HepG2 (cell line): ENCODE measurements at regions not wholly inside any gene's neighbourhood (a gene's known extent, or its start where the extent isn't known, plus 50 kb on each side); places are given as distances from the start of the nearest gene placed in this dataset.

ENCODE experiments used
- ATAC-seq: fragments of 200-7000 bp; cut with Tn5 transposase; 3 replicates; pipeline ENCODE4 v1.9.1; 2020; ENCODE audit warnings: mild to moderate bottlenecking, moderate library complexity
- BruUV-seq: library from RNA; stranded (reverse); fragments of 400-500 nt; replicated peaks from 2 replicates; lab custom pipeline; 2021; lab: Mats Ljungman, UMichigan
- CTCF ChIA-PET: fragments of 300-600 bp; formaldehyde crosslinking; extraction: SDS; loops from one replicate; lab custom pipeline; 2021; ENCODE audit warnings: low total read pairs, inconsistent platforms, low intra/inter-chr PET ratio; lab: Yijun Ruan, JAX
- POLR2A ChIA-PET: fragments of 350-600 bp; sonication (Branson Sonifier 250); formaldehyde crosslinking; loops from one replicate; lab custom pipeline; 2020; ENCODE audit warnings: antibody characterized with exemption, inconsistent platforms; lab: Yijun Ruan, JAX
- DNase-seq: peaks from one replicate; pipeline ENCODE4 v3.0.0-alpha.2; 2015; ENCODE audit warnings: low spot score
- FAIRE-seq: peaks from 3 replicates; lab custom pipeline; 2011; peaks lifted over from hg19 to GRCh38; lab: Jason Lieb, UNC
- H2AFZ ChIP-seq: one replicate; pipeline ENCODE4 v1.6.1; 2011; ENCODE audit warnings: low read length, inconsistent platforms
- H3K27ac ChIP-seq: fragments of 300-600 bp; 3 replicates; pipeline ENCODE4 v1.8.0; 2011; ENCODE audit warnings: mixed run types, mild to moderate bottlenecking, mixed read lengths, low read length, inconsistent platforms; ENCODE audit not compliant: insufficient read depth; ENCODE audit errors: extremely low read length
- H3K27me3 ChIP-seq, 2 experiments: fragments of 200-600 bp in 1 of 2; 2 replicates in 1 of 2; 3 replicates in 1 of 2; pipeline versions ENCODE4 v1.6.0 to v1.8.0; 2011; ENCODE audit warnings: low read length in 2 of 2, mild to moderate bottlenecking in 2 of 2, moderate library complexity in 2 of 2, inconsistent platforms in 1 of 2; ENCODE audit not compliant: insufficient read depth in 2 of 2, control insufficient read depth in 1 of 2
- H3K36me3 ChIP-seq, 2 experiments: fragments of 200-600 bp in 1 of 2; replicated peaks in 1 of 2; 2 replicates in 1 of 2; 3 replicates in 1 of 2; pipeline versions ENCODE4 v1.5.1 to v1.8.0; 2011; ENCODE audit warnings: low read length in 2 of 2, inconsistent platforms in 1 of 2; ENCODE audit not compliant: insufficient read depth in 2 of 2, control insufficient read depth in 1 of 2
- H3K4me1 ChIP-seq: 2 replicates; pipeline ENCODE4 v1.5.1; 2012; ENCODE audit warnings: low read length, inconsistent platforms; ENCODE audit not compliant: insufficient read depth
- H3K4me2 ChIP-seq: 2 replicates; pipeline ENCODE4 v1.6.0; 2011; ENCODE audit warnings: low read depth, low read length, inconsistent platforms
- H3K4me3 ChIP-seq, 3 experiments: fragments of 200-600 bp in 1 of 3; sonication (generic), shearing (Covaris generic) in 1 of 3; replicated peaks in 1 of 3; 2 replicates each; pipeline ENCODE4 v1.5.1; 2011 to 2016; ENCODE audit warnings: low read length in 3 of 3, inconsistent platforms in 2 of 3, low read depth in 2 of 3, mild to moderate bottlenecking in 2 of 3, control low read depth in 1 of 3, mixed read lengths in 1 of 3; ENCODE audit not compliant: insufficient read depth in 1 of 3
- H3K79me2 ChIP-seq: one replicate; pipeline ENCODE4 v1.6.1; 2011; ENCODE audit warnings: low read length, inconsistent platforms; ENCODE audit not compliant: insufficient read depth
- H3K9ac ChIP-seq: 2 replicates; pipeline ENCODE4 v1.6.0; 2011; ENCODE audit warnings: mild to moderate bottlenecking, low read depth, low read length, inconsistent platforms; ENCODE audit not compliant: insufficient read depth
- H3K9me3 ChIP-seq: 2 replicates; pipeline ENCODE4 v1.5.1; 2012; ENCODE audit warnings: mild to moderate bottlenecking, low read length
- H4K20me1 ChIP-seq: 2 replicates; pipeline ENCODE4 v1.6.0; 2011; ENCODE audit warnings: inconsistent platforms, mild to moderate bottlenecking, low read length, moderate library complexity; ENCODE audit not compliant: insufficient read depth
- EEA1 ChIP-seq: sonication (generic); formaldehyde crosslinking; IDR thresholded peaks from 2 replicates; pipeline ENCODE4 v1.5.1; 2020; ENCODE audit warnings: mild to moderate bottlenecking, missing genetic modification reagents, borderline replicate concordance
- GTF3A ChIP-seq: sonication (generic); formaldehyde crosslinking; conservative IDR thresholded peaks from 2 replicates; pipeline ENCODE4 v1.4.0; 2020; ENCODE audit warnings: mild to moderate bottlenecking, missing genetic modification reagents
- KDM5B ChIP-seq: sonication (generic); formaldehyde crosslinking; IDR thresholded peaks from 2 replicates; pipeline ENCODE4 v1.4.0; 2020; ENCODE audit warnings: missing genetic modification reagents, mild to moderate bottlenecking, borderline replicate concordance
- MTF2 ChIP-seq: sonication (generic); formaldehyde crosslinking; IDR thresholded peaks from 2 replicates; pipeline ENCODE4 v1.5.0; 2020; ENCODE audit warnings: missing genetic modification reagents, borderline replicate concordance
- NFYC ChIP-seq: IDR thresholded peaks from 2 replicates; pipeline ENCODE4 v1.6.1; 2016; ENCODE audit warnings: missing genetic modification reagents, missing compliant biosample characterization
- NR2F1 ChIP-seq, 2 experiments: fragments of 450-650 bp in 1 of 2; formaldehyde crosslinking in 1 of 2; IDR thresholded peaks; 2 replicates each; pipeline versions ENCODE4 v1.5.0 to v1.6.1; 2016 to 2020; ENCODE audit warnings: mild to moderate bottlenecking in 1 of 2, missing compliant biosample characterization in 1 of 2, missing genetic modification reagents in 1 of 2, moderate library complexity in 1 of 2
- PAF1 ChIP-seq: IDR thresholded peaks from 2 replicates; pipeline ENCODE4 v1.6.1; 2016; ENCODE audit warnings: missing genetic modification reagents, missing compliant biosample characterization
- PPARG ChIP-seq: conservative IDR thresholded peaks from 2 replicates; pipeline ENCODE4 v1.6.1; 2016; ENCODE audit warnings: missing biosample characterization, missing genetic modification reagents
- PRMT3 ChIP-seq: sonication (generic); formaldehyde crosslinking; IDR thresholded peaks from 2 replicates; pipeline ENCODE4 v1.8.1; 2022; ENCODE audit warnings: low read depth, mild to moderate bottlenecking, moderate library complexity, missing genetic modification reagents, borderline replicate concordance
- RFXANK ChIP-seq: IDR thresholded peaks from 2 replicates; pipeline ENCODE4 v1.6.1; 2016
- SRSF1 ChIP-seq: fragments of 200-400 bp; formaldehyde crosslinking; optimal IDR thresholded peaks from 2 replicates; pipeline ENCODE3; 2017; ENCODE audit warnings: mild to moderate bottlenecking, low read depth, low read length, moderate library complexity
- ZNF224 ChIP-seq: sonication (generic); formaldehyde crosslinking; IDR thresholded peaks from 2 replicates; pipeline ENCODE4 v1.5.0; 2020; ENCODE audit warnings: mild to moderate bottlenecking, missing genetic modification reagents
- ZNF33A ChIP-seq: sonication (generic); formaldehyde crosslinking; IDR thresholded peaks from 2 replicates; pipeline ENCODE4 v1.5.1; 2020; ENCODE audit warnings: missing genetic modification reagents, mild to moderate bottlenecking, moderate library complexity, borderline replicate concordance
- ZNF432 ChIP-seq: sonication (generic); formaldehyde crosslinking; IDR thresholded peaks from 2 replicates; pipeline ENCODE4 v1.5.0; 2020; ENCODE audit warnings: missing genetic modification reagents, mild to moderate bottlenecking, borderline replicate concordance
- ZNF777 ChIP-seq: sonication (generic); formaldehyde crosslinking; IDR thresholded peaks from 2 replicates; pipeline ENCODE4 v1.4.0; 2020; ENCODE audit warnings: missing genetic modification reagents
- ZNF780A ChIP-seq: sonication (generic); formaldehyde crosslinking; IDR thresholded peaks from 2 replicates; pipeline ENCODE4 v1.8.0; 2022; ENCODE audit warnings: mild to moderate bottlenecking, missing genetic modification reagents, moderate library complexity
- ZNF781 ChIP-seq: sonication (generic); formaldehyde crosslinking; IDR thresholded peaks from 2 replicates; pipeline ENCODE4 v1.5.1; 2020; ENCODE audit warnings: borderline replicate concordance, mild to moderate bottlenecking, missing genetic modification reagents; ENCODE audit errors: not compliant biosample characterization
- WGBS: methylation state at CpG from one replicate; pipeline ENCODE4 v1.1.6; 2017; ENCODE audit warnings: low lambda C conversion rate; 5-methylcytosine and 5-hydroxymethylcytosine counted together
- in situ Hi-C: cut with HindIII; loops from 2 replicates; pipeline ENCODE4 v1.10.0; 2017; ENCODE audit warnings: low pct_unique_long_range_greater_than_20kb; ENCODE audit not compliant: extremely low pct_ligation_motif_present
- intact Hi-C: fragments of 100-400 bp; cut with micrococcal nuclease; formaldehyde crosslinking; loops from one replicate; pipeline ENCODE4 v1.10.0; 2022; ENCODE audit not compliant: unreplicated experiment
- TF ChIP-seq, protein P1 (sequence below): sonication (generic); formaldehyde crosslinking; IDR thresholded peaks from 2 replicates; pipeline ENCODE4 v1.8.0; 2022; ENCODE audit warnings: mild to moderate bottlenecking, missing genetic modification reagents
- TF ChIP-seq, protein P2 (sequence below): sonication (generic); formaldehyde crosslinking; IDR thresholded peaks from 2 replicates; pipeline ENCODE4 v1.5.1; 2020; ENCODE audit warnings: missing genetic modification reagents, mild to moderate bottlenecking, borderline replicate concordance
- TF ChIP-seq, protein P3 (sequence below): fragments of 450-650 bp; IDR thresholded peaks from 2 replicates; pipeline ENCODE4 v1.6.1; 2017; ENCODE audit warnings: mild to moderate bottlenecking

DNA sequence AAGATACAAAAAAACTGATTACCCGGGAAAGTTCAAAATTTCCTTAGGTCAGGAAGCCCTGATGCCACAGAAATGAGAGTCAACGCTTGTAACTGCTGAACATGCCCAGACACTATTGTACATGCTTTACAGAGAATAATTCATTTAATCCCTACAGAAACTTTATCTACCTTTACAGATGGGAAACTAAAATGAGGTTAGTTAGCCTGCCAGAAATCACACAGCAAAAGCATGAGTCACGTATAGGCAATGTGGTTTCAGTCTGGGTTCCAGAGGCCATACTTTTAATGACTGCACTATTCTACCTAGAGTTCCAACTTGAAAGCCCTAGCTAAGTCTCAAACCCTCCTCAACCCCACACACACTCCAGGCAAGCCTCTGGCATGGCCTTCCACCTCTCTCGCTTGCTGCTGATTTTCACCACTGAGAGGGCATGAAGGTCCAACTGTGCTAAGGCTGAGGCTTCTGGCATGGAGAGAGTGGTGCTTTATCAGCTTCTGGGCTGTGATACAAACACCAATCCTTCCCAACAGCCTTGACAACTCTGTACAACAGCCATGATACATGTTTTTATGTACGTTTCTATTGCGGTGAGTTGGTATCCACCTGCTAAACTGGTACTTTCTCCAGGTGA is 1011.2 kb upstream of the GHITM start:
- CTCF ChIA-PET: no interaction called here
- H4K20me1 ChIP-seq: no peaks in the 10 kb centered on the region
- no peaks in the 10 kb centered on the region for H3K79me2 ChIP-seq
- TF ChIP-seq KDM5B (CRISPR knock-in tag): no peak
- TF ChIP-seq, protein P1, sequence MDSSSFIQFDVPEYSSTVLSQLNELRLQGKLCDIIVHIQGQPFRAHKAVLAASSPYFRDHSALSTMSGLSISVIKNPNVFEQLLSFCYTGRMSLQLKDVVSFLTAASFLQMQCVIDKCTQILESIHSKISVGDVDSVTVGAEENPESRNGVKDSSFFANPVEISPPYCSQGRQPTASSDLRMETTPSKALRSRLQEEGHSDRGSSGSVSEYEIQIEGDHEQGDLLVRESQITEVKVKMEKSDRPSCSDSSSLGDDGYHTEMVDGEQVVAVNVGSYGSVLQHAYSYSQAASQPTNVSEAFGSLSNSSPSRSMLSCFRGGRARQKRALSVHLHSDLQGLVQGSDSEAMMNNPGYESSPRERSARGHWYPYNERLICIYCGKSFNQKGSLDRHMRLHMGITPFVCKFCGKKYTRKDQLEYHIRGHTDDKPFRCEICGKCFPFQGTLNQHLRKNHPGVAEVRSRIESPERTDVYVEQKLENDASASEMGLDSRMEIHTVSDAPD: no peak
- TF ChIP-seq ZNF781 (CRISPR knock-in tag): no peak
- TF ChIP-seq ZNF780A (CRISPR knock-in tag): no peak
- TF ChIP-seq PRMT3 (CRISPR knock-in tag): no peak
- no peak for TF ChIP-seq NR2F1 (CRISPR knock-in tag; IDR thresholded peaks at IDR 0.05)
- no peak for TF ChIP-seq ZNF432 (CRISPR knock-in tag)
- TF ChIP-seq, protein P2, sequence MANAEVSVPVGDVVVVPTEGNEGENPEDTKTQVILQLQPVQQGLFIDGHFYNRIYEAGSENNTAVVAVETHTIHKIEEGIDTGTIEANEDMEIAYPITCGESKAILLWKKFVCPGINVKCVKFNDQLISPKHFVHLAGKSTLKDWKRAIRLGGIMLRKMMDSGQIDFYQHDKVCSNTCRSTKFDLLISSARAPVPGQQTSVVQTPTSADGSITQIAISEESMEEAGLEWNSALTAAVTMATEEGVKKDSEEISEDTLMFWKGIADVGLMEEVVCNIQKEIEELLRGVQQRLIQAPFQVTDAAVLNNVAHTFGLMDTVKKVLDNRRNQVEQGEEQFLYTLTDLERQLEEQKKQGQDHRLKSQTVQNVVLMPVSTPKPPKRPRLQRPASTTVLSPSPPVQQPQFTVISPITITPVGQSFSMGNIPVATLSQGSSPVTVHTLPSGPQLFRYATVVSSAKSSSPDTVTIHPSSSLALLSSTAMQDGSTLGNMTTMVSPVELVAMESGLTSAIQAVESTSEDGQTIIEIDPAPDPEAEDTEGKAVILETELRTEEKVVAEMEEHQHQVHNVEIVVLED (CRISPR knock-in tag): no peak
- TF ChIP-seq ZNF224 (CRISPR knock-in tag): no peak
- TF ChIP-seq ZNF777 (CRISPR knock-in tag): no peak
- no peak for TF ChIP-seq EEA1 (CRISPR knock-in tag)
- no peak for TF ChIP-seq ZNF33A (CRISPR knock-in tag)
- TF ChIP-seq RFXANK (CRISPR knock-in tag): no peak
- TF ChIP-seq GTF3A (CRISPR knock-in tag): no peak
- TF ChIP-seq NFYC: no peak
- TF ChIP-seq, protein P3, sequence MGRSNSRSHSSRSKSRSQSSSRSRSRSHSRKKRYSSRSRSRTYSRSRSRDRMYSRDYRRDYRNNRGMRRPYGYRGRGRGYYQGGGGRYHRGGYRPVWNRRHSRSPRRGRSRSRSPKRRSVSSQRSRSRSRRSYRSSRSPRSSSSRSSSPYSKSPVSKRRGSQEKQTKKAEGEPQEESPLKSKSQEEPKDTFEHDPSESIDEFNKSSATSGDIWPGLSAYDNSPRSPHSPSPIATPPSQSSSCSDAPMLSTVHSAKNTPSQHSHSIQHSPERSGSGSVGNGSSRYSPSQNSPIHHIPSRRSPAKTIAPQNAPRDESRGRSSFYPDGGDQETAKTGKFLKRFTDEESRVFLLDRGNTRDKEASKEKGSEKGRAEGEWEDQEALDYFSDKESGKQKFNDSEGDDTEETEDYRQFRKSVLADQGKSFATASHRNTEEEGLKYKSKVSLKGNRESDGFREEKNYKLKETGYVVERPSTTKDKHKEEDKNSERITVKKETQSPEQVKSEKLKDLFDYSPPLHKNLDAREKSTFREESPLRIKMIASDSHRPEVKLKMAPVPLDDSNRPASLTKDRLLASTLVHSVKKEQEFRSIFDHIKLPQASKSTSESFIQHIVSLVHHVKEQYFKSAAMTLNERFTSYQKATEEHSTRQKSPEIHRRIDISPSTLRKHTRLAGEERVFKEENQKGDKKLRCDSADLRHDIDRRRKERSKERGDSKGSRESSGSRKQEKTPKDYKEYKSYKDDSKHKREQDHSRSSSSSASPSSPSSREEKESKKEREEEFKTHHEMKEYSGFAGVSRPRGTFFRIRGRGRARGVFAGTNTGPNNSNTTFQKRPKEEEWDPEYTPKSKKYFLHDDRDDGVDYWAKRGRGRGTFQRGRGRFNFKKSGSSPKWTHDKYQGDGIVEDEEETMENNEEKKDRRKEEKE: no peak
- TF ChIP-seq SRSF1: no peak
- no peak for TF ChIP-seq MTF2 (CRISPR knock-in tag)
- no peak for TF ChIP-seq PPARG (CRISPR knock-in tag)
- no peak for TF ChIP-seq PAF1
- TF ChIP-seq, all 625 proteins: peak for 0
- BruUV-seq: no TSS peak
- no peaks in the 10 kb centered on the region for H3K36me3 ChIP-seq
- H3K27ac ChIP-seq: no peak overlapping the region
- H3K9ac ChIP-seq: no peak overlapping the region
- FAIRE-seq (no peak), DNase-seq (no peak), ATAC-seq (no peak)
- H3K27me3 ChIP-seq: no peaks in the 10 kb centered on the region
- H3K4me3 ChIP-seq: no peak overlapping the region
- in situ Hi-C loops (no loop called here), intact Hi-C loops (no loop called here)
- POLR2A ChIA-PET: no interaction called here
- peaks cover 71% of the 10 kb centered on the region for H3K9me3 ChIP-seq
- H2AFZ ChIP-seq: no peak overlapping the region
- no peak overlapping the region for H3K4me2 ChIP-seq
- H3K4me1 ChIP-seq: no peaks in the 10 kb centered on the region
- 25% methylated on average over 6 of the region's 6 CpGs for whole genome bisulfite sequencing
